DND-41 (cell line): ENCODE measurements at regions not wholly inside any gene's neighbourhood (a gene's known extent, or its start where the extent isn't known, plus 50 kb on each side); places are given as distances from the start of the nearest gene placed in this dataset.

Source experiments
- ATAC-seq: fragments of 200-7000 bp; cut with Tn5 transposase; 3 replicates; pipeline ENCODE4 v1.9.1; 2021; ENCODE audit warnings: low read depth; ENCODE audit not compliant: insufficient read depth
- DNase-seq: peaks from one replicate; pipeline ENCODE4 v3.0.0-alpha.2; 2020
- H2AFZ ChIP-seq: 2 replicates; pipeline ENCODE4 v1.6.0; 2012; ENCODE audit warnings: low read depth, low read length
- H3K27ac ChIP-seq: 2 replicates; pipeline ENCODE4 v1.5.1; 2012; ENCODE audit warnings: low read length, inconsistent platforms
- H3K27me3 ChIP-seq: fragments of 200-600 bp; sonication (generic); 2 replicates; pipeline ENCODE4 v1.6.0; 2012; ENCODE audit warnings: low read length, mild to moderate bottlenecking, inconsistent platforms; ENCODE audit not compliant: insufficient read depth, poor library complexity
- H3K36me3 ChIP-seq: 2 replicates; pipeline ENCODE4 v1.5.1; 2012; ENCODE audit warnings: low read length, inconsistent platforms; ENCODE audit not compliant: insufficient read depth
- H3K4me1 ChIP-seq: 2 replicates; pipeline ENCODE4 v1.5.1; 2012; ENCODE audit warnings: mild to moderate bottlenecking, low read length; ENCODE audit not compliant: insufficient read depth
- H3K4me2 ChIP-seq: 2 replicates; pipeline ENCODE4 v1.6.0; 2012; ENCODE audit warnings: mild to moderate bottlenecking, moderate library complexity, low read length, inconsistent platforms; ENCODE audit not compliant: insufficient read depth
- H3K4me3 ChIP-seq, 2 experiments: fragments of 200-600 bp in 1 of 2; shearing (Covaris generic) in 1 of 2; 2 replicates each; pipeline ENCODE4 v1.5.1; 2012 to 2016; ENCODE audit warnings: inconsistent platforms in 2 of 2, low read length in 2 of 2, mild to moderate bottlenecking in 2 of 2, low read depth in 1 of 2, moderate library complexity in 1 of 2
- H3K79me2 ChIP-seq: 2 replicates; pipeline ENCODE4 v1.6.0; 2012; ENCODE audit warnings: low read length, inconsistent platforms; ENCODE audit not compliant: insufficient read depth
- H3K9ac ChIP-seq: 2 replicates; pipeline ENCODE4 v1.6.0; 2012; ENCODE audit warnings: low read depth, mild to moderate bottlenecking, inconsistent platforms, low read length, moderate library complexity
- H3K9me3 ChIP-seq: 2 replicates; pipeline ENCODE4 v1.5.1; 2012; ENCODE audit warnings: low read length, moderate library complexity, mild to moderate bottlenecking, inconsistent platforms; ENCODE audit not compliant: insufficient read depth, severe bottlenecking
- H4K20me1 ChIP-seq: 2 replicates; pipeline ENCODE4 v1.6.0; 2012; ENCODE audit warnings: low read length; ENCODE audit not compliant: insufficient read depth
- EZH2 ChIP-seq: IDR thresholded peaks from 3 replicates; pipeline ENCODE4 v1.6.1; 2012; ENCODE audit warnings: borderline replicate concordance, low read depth, mild to moderate bottlenecking, moderate library complexity, low read length, inconsistent platforms; ENCODE audit not compliant: severe bottlenecking
- TF ChIP-seq, protein P1 (sequence below): IDR thresholded peaks from 2 replicates; pipeline ENCODE4 v1.5.1; 2012; ENCODE audit warnings: borderline replicate concordance, low read length, moderate library complexity, mild to moderate bottlenecking; ENCODE audit not compliant: poor library complexity, severe bottlenecking; ENCODE audit errors: extremely low read depth

DNA sequence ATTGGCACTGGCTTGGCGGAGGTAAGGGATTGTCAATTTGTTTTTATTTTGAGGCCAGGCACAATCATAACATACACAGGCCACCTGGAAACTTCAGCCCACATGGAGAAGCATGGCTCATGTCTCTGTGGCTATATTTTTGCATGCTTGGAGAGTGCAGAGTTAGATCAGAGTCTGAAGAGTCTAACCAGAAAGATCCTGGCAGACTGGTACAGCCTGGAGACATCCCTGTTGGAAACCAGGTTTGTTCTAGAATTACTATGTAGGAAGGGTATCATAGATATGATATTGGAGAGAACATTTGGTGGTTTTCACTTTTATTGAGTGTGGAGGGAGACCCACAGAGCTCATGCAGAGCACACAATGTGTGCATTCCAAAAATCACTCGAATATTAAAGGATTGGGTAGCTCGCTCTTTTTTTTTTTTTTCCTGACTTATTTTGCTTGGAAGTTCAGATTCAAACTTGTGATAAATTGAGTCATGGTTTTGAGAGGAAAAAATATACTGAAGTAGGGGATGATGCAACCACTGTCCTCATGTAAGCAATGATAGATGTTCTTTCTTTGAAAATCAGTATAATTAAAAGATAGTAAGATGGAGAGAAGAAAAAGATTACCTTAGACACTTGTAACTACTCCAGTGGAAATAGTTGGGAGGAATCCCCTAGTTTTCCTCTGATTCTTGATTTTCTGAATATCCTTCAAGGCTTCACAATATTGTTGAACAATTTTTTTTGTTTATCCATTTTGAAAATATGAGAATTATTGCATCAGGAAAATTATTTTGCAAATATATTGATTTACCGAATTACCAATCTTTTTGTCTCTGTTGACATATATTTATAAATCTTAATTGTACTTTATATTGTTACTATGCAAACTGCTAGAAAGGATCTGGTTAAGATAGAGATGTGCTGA, 185.7 kb upstream of the ZEB2 start:
- peak overlapping the region; percentile 53 for H3K9ac ChIP-seq
- peak overlapping the region; percentile 87 for H3K27ac ChIP-seq
- no peaks in the 10 kb centered on the region for H3K79me2 ChIP-seq
- peak; percentile 9 for DNase-seq
- 0 out of 4 replicates have a peak overlapping the region, but pooled peaks of 1 of the 2 experiments have one; percentile 5 for H3K4me3 ChIP-seq
- no peak overlapping the region for H3K4me2 ChIP-seq
- H3K9me3 ChIP-seq, result no peaks in the 10 kb centered on the region
- peak overlapping the region; percentile 67 for H2AFZ ChIP-seq
- H3K27me3 ChIP-seq, result no peaks in the 10 kb centered on the region
- H3K36me3 ChIP-seq, result no peaks in the 10 kb centered on the region
- ATAC-seq, result peak; percentile 53
- TF ChIP-seq EZH2, result no peak
- TF ChIP-seq, protein P1, sequence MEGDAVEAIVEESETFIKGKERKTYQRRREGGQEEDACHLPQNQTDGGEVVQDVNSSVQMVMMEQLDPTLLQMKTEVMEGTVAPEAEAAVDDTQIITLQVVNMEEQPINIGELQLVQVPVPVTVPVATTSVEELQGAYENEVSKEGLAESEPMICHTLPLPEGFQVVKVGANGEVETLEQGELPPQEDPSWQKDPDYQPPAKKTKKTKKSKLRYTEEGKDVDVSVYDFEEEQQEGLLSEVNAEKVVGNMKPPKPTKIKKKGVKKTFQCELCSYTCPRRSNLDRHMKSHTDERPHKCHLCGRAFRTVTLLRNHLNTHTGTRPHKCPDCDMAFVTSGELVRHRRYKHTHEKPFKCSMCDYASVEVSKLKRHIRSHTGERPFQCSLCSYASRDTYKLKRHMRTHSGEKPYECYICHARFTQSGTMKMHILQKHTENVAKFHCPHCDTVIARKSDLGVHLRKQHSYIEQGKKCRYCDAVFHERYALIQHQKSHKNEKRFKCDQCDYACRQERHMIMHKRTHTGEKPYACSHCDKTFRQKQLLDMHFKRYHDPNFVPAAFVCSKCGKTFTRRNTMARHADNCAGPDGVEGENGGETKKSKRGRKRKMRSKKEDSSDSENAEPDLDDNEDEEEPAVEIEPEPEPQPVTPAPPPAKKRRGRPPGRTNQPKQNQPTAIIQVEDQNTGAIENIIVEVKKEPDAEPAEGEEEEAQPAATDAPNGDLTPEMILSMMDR, result no peak
- H4K20me1 ChIP-seq, result no peaks in the 10 kb centered on the region
- H3K4me1 ChIP-seq, result peaks cover 58% of the 10 kb centered on the region

DNA sequence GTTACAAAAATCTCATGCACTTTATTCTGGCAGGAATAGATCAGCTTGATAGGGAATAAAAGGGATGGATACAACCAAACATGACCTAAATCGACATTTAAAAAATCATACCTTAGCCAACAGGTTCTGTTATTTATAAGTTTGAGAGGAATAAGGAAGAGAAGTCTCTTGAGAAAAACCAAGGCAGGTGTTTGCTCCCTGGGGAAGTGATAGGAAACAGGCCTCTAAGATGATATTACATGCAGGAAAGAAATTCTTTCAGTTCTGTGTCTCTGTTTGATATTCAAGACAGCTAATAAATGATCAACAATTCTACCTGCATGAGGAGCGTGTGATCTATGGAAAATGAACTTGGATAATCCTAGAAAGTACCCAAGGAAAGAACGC, 184.8 kb upstream of the ZEB2 start:
- H3K27ac ChIP-seq, result peak overlapping the region; percentile 87
- TF ChIP-seq, protein P1, result no peak
- no peak for TF ChIP-seq EZH2
- peak overlapping the region; percentile 49 for H3K4me2 ChIP-seq
- DNase-seq, result no peak
- no peaks in the 10 kb centered on the region for H4K20me1 ChIP-seq
- H3K9me3 ChIP-seq, result no peaks in the 10 kb centered on the region
- H3K36me3 ChIP-seq, result no peaks in the 10 kb centered on the region
- H3K79me2 ChIP-seq, result no peaks in the 10 kb centered on the region
- ATAC-seq, result peak; percentile 23; the same call in 2 of the 3 replicates
- peak overlapping the region; percentile 67 for H2AFZ ChIP-seq
- no peaks in the 10 kb centered on the region for H3K27me3 ChIP-seq
- no peak overlapping the region for H3K4me3 ChIP-seq
- peaks cover 58% of the 10 kb centered on the region for H3K4me1 ChIP-seq
- peak overlapping the region; percentile 53 for H3K9ac ChIP-seq

DNA sequence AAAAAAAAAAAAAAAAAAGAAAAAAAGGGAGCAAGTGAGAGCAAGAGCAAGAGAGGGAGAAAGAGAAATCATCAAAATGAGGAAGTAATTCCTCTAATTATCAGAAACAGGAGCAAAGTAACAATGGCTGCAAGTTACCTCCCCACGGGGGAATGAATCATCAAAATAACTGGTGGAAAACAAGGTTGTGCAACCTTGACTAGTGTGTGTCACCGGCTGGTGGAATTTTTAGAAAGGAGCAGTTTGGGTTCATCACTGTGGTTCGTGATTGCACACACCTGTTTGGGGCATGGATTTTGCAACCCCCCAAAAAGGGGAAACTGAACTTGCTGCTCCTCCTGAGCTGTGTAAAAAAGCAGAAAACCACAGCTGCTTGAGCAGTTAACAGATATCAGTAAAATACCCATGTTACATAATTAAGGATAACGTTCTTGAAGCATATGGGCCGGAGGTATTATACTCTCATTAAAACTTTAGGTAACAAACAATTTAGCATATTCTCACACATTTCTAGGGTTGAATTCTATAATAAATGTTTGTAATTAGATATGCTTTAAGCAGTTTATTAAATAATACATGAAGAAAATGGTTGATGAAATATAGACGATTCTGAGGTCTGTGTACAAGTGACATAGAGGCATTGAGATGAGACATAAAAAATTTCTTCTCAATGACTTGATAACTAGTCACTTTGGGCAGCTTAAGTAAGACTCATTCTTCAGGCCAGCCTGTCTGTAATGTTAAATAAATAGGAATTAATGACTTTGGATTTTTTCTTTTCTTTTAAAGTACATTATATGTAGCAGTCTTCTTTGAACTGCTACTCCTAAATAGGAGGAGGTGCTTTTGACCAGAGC, 184.2 kb upstream of the ZEB2 start:
- Histone ChIP-seq H3K79me2 (no peaks in the 10 kb centered on the region), H3K4me1 (peaks cover 58% of the 10 kb centered on the region), H3K27ac (peak overlapping the region; percentile 87), H3K36me3 (no peaks in the 10 kb centered on the region), H3K9ac (peak overlapping the region; percentile 53), H3K27me3 (no peaks in the 10 kb centered on the region), H3K9me3 (no peaks in the 10 kb centered on the region), H3K4me2 (peak overlapping the region; percentile 49), H3K4me3 (peak overlapping the region in 1 of 2 experiments; percentile 11; a peak in 1 of 4 replicates), H2AFZ (peak overlapping the region; percentile 67), H4K20me1 (no peaks in the 10 kb centered on the region)
- ATAC-seq, result peak; percentile 90
- TF ChIP-seq, protein P1, result peak; percentile 54
- no peak for TF ChIP-seq EZH2
- peak; percentile 78 for DNase-seq
